ENCODE measurements at regions not wholly inside any gene's neighbourhood (a gene's known extent, or its start where the extent isn't known, plus 50 kb on each side); places are given as distances from the start of the nearest gene placed in this dataset.
"Not testable (repeated sequence)": the region's sequence is repeated elsewhere in the genome, so short reads cannot be mapped to it uniquely, and the experiment has no call there.

- DNase-seq (ENCODE audit: low read depth in 4 of 4, low spot score in 1 of 4) = no peak
Observed at GRCh38 chr16:65819136-65819898, 547.2 kb upstream of the CDH5 start.

DNA sequence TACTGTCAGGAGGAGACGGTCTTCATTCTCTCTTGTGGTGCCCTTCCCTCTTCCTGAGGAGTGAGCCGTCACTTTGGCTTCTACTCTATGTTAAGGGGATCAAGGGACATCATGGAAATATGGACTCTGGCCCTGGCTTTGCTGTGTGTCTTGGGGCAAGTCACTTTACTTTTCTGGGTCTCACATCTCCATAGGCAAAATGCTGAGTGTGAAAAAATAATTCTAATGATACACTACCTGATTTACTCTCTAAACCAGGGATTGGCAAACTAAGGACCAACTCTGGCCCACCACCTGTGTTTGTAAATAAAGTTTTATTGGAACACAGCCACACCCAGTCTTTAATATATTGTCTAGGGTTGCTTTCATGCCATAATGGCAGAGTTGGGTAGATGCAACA, 548.7 kb upstream of the CDH5 start:
- DNase-seq (ENCODE audit: low read depth in 4 of 4, low spot score in 1 of 4) = no peak

- no peak for DNase-seq (ENCODE audit: low read depth in 4 of 4, low spot score in 1 of 4)
Observed at GRCh38 chr16:65817066-65817465, 549.4 kb upstream of the CDH5 start.

DNA sequence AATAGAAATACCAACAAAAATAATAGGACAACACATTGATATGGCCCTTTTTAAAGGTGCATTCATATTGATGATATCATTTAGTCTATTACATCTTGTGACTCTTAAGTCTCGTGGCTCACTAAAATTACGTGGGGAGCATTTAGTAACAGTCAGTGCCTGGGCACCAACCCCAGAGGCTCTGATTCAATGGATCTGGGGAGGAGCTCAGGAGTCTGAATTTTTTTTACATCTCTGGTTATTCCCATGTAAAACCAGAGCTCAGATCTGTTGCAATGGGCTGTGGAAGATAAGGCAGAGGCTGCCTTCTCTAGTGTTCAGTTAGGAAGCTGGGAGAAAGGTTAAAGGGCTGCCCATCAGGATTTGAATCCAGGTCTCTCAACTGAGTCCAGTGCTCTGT, 549.9 kb upstream of the CDH5 start:
- no peak for DNase-seq (ENCODE audit: low read depth in 4 of 4, low spot score in 1 of 4)

DNA sequence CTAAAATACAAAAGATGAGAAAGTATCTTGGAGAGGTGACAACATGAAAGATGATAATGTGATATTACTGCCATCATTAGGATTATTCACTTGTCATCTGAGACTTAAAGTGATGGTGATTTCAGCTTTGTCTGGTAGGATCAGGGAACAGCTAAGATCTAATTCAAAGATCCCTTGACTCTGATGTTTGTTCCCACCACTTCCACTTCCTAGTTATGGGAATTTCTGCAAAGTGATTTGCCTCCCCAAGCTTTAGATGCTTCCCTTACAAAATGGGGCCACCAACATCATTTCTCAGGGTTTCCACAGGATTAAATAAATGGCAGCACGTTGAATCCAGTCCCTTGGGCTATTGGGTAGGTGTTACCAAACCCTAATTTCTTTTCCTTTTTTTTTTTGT, 550.8 kb upstream of the CDH5 start:
- no peak for DNase-seq (ENCODE audit: low read depth in 4 of 4, low spot score in 1 of 4)

- DNase-seq (ENCODE audit: low read depth in 4 of 4, low spot score in 1 of 4) = not testable (repeated sequence)
Observed at GRCh38 chr16:65813879-65814278, 552.6 kb upstream of the CDH5 start.

DNA sequence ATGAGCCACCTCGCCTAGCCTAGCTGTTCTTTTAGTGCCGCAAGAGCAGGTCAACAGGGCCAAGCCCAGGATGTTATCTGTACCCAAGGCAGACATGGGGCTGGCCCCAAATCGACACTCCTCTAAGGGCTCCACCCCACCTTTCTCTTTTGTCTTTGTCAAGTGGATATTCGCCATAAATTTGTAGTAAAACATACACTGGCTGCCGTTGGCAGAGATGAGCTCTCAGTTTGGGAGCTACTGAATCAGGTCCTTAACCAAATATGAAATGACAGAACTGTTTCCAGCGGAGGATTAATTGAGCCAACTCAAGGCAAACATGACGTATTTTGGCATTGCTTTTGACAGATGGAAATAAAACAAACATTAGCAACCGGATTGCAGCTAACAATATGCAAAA, 556.9 kb upstream of the CDH5 start:
- DNase-seq (ENCODE audit: low read depth in 4 of 4, low spot score in 1 of 4) = no peak

DNA sequence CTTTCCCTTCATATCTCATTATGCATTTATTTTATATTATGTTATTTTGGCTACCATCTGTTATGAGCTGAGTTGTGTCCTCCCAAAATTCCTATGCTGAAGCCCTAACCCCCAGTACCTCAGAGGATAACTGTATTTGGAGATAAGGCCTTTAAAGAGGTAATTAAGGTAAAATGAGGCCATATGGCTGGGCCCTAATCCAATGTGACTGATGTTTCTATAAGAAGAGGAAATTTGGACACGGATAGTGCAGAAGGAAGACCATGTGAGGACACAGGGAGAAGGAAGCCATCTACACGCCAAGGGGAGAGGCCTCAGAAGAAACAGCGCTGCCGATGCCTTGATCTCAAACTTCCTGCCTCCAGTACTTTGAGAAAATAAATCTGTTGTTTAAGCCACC, 557.7 kb upstream of the CDH5 start:
- no peak for DNase-seq (ENCODE audit: low read depth in 4 of 4, low spot score in 1 of 4)

DNA sequence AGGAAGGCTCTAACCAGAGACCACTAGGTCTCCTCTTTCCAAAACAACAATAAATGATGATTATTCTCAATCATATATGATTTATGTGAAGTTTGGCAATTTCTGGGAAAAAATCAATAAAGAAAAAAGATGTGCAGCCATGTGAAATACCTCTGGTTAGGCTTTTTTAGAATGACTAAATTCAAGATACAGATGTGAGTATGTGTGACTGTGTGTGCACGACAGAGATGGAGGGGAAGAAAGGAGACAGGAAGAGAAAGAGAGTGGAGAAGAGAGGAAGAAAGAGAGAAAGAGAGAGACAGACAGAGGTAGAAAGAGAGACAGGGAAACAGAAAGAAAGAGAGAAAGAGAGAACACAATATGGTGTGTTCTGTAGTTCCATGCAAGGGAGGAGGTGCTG, 558.6 kb upstream of the CDH5 start:
- no peak for DNase-seq (ENCODE audit: low read depth in 4 of 4, low spot score in 1 of 4)

DNA sequence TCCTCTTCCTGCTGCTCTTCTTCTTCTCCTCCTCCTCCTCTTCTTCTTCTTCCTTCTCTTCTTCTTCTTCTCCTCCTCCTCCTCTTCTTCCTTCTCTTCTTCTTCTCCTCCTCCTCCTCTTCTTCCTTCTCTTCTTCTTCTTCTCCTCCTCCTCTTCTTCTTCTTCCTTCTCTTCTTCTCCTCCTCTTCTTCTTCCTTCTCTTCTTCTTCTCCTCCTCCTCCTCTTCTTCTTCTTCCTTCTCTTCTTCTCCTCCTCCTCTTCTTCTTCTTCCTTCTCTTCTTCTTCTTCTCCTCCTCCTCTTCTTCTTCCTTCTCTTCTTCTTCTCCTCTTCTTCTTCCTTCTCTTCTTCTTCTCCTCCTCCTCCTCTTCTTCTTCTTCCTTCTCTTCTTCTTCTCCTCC, 560.8 kb upstream of the CDH5 start:
- not testable (repeated sequence) for DNase-seq (ENCODE audit: low read depth in 4 of 4, low spot score in 1 of 4)

GRCh38 chr16:65796481-65796880, 570.0 kb upstream of the CDH5 start:
- no peak for DNase-seq (ENCODE audit: low read depth in 4 of 4, low spot score in 1 of 4)

GRCh38 chr16:65794973-65795372, 571.5 kb upstream of the CDH5 start:
- no peak for DNase-seq (ENCODE audit: low read depth in 4 of 4, low spot score in 1 of 4)

DNA sequence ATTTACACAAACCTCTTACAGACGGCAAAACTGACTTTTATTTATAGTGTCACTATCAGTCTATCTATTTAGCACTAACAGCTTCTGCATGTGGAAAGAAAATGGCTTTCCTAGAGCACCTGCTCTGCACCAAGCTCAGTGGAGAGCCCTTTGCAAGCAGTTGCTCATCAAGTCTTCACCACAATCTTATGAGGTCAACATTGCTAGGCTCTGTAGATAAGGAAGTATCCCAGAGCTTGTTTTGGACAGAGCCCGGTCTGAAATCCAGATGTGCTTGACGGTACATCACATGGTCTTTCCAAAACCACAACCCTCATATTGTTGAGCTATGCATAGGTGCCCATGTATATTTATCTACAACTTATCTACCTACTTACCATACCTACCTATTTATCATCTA, 572.7 kb upstream of the CDH5 start:
- DNase-seq (ENCODE audit: low read depth in 4 of 4, low spot score in 1 of 4) = no peak

DNA sequence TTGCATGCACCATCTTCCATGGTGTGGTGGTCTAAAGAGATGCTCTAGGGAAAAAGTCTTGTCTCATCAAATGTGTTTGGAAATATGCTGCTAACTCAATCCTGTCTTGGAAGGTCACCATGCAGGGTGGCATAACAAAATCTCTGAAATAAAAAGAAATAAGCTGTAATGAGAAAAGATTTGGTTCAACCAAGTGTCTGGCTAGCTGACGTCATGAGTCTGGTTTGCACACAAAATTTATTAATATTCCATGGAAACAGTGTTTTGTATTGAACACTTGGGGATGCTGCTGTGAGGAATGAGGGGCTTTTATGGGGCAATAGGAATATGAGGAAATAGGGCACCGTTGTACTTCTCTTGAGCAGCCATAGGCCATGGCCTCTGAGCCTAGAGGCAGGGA, 575.7 kb upstream of the CDH5 start:
- DNase-seq (ENCODE audit: low read depth in 4 of 4, low spot score in 1 of 4) = no peak

- no peak for DNase-seq (ENCODE audit: low read depth in 4 of 4, low spot score in 1 of 4)
Observed at GRCh38 chr16:65789161-65789945, 577.1 kb upstream of the CDH5 start.

DNA sequence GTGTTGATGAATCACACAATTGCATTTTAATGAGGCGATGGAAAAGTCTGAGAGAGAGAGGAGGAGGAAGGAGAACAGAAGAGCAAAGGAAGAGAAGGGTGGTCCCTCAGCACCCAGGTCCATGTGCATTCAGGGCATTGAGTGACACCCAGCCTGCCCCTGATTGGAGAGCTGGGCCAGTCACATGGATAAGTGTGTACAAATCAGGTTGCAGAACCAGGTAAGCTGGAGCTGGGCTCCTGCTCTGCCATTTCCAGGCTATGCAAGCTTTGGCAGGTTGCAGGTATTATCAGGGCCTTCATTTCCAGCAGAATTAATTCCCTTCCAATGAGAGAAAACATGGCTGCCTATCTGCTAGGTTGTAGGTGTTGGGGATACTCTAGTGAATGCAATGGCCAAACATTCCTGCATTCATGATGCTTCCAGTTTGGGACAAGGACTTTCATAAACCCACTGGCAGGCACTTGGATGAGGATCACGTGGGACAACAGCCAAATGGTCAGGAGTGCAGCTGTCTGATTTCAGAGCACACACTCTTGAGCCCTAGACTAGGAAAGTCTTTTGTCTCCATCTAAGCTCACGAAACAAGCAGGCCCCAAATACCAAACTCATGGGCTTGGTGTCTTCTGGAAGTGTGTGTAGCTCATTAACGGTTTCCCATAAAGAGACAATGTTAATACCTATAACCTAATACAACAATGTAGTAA, 577.9 kb upstream of the CDH5 start:
- DNase-seq (ENCODE audit: low read depth in 4 of 4, low spot score in 1 of 4) = no peak

DNA sequence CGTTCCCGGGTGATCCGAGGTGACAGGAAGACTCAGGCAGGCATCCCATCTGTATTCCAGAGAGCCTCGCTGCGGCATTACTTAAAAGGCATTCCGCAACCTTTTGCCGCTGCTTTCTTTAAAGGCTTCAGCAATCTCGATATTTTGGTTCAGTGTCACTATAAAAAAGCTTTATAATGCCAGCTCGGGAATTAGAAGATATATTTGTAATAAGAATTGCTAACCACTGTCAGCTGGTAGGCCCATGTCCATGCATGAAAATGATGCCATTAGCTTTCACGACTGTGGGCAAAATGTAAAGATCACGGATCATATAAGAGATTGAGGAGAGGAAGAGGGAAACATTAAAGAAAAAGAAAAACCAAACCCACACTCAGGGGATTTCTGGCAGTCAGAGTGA, 578.6 kb upstream of the CDH5 start:
- no peak for DNase-seq (ENCODE audit: low read depth in 4 of 4, low spot score in 1 of 4)

- no peak for DNase-seq (ENCODE audit: low read depth in 4 of 4, low spot score in 1 of 4)
Observed at GRCh38 chr16:65786916-65787315, 579.6 kb upstream of the CDH5 start.

DNA sequence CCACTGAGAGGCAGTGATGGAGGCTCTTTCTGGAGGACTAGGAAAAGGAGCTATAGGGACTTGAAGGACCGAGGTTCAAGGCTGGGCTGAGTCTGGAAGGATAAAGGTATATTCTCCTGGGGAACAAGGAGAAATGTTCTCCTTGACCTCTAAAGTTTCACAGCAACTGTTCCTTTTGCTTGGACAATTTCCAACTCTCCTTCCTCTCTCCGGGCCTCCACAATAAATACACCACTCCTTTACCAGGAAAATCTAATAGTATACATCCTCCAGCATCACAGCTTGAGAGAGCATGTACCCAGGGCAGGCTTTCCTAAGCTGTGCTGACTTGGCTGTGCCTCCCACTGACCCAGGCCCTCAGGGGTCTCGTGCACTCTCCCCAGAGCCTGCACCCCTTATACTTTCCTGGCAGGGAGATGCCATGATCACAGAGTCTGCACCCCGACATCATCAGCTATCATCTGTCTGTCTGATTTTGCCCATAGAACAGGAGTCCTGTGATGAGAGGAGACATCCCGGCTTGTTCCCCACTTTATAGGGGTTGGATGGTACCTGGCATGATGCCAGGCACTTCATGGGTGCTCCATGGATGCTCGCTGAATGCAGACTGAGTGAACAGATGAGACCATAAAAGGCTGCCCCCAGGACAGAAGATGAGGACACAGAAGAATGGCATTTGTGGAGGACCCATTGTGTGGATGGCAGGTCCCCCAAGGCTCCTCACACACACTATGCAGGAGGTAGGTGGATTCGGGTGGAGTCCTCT, 582.6 kb upstream of the CDH5 start:
- no peak for DNase-seq (ENCODE audit: low read depth in 4 of 4, low spot score in 1 of 4)

- no peak for DNase-seq (ENCODE audit: low read depth in 4 of 4, low spot score in 1 of 4)
Observed at GRCh38 chr16:65782611-65783600, 583.6 kb upstream of the CDH5 start.
